ENCODE measurements at regions not wholly inside any gene's neighbourhood (a gene's known extent, or its start where the extent isn't known, plus 50 kb on each side); places are given as distances from the start of the nearest gene placed in this dataset.
"Not testable (repeated sequence)": the region's sequence is repeated elsewhere in the genome, so short reads cannot be mapped to it uniquely, and the experiment has no call there.

GRCh38 chr2:87608377-87609166 is 139.3 kb upstream of the PLGLB2 start:
- not testable (repeated sequence) for DNase-seq (ENCODE audit: low read depth); H3K4me3 ChIP-seq (ENCODE audit: low read depth, low read length)

GRCh38 chr2:87610974-87611373 is 136.9 kb upstream of the PLGLB2 start:
- DNase-seq (ENCODE audit: low read depth); H3K4me3 ChIP-seq (ENCODE audit: low read depth, low read length): not testable (repeated sequence)

DNA sequence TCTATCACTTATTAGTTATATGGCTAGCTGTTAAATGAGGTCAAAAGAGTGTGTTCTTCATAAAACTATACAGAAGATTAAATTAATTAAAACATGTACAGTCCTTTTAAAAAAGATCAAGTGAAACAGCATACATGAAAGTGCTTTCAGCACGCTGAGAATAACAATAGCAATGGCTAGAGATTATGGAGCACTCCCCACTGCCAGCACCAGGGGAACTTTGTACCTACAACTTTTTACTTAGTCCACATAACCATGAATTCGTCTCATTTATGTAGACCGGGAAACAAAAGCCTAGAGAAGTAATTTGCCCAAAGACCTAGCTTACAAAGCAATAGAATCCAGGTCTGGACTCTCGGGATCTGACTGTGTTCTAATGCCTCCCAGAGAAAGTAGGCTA is 136.5 kb upstream of the PLGLB2 start:
- not testable (repeated sequence) for DNase-seq (ENCODE audit: low read depth); H3K4me3 ChIP-seq (ENCODE audit: low read depth, low read length)

DNA sequence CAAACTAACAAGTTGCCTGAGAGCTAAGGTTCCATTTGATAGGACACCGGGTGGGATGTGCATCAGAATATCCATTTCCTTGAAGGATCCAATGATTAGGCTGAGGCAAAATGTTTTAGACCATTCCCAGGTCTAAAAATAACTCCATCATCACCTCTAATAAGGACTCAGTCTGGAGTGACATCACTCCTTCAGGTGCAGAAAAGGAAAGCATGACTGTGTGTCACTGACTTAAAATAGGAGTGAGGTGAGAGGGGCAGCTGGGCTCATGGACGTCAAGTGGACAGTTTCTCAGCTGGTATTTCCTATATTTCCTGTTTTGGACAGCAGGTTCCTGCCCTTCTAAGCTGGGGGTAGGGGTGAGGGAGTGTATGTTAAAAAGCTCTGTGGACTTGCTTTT is 135.9 kb upstream of the PLGLB2 start:
- DNase-seq (ENCODE audit: low read depth); H3K4me3 ChIP-seq (ENCODE audit: low read depth, low read length): not testable (repeated sequence)

DNA sequence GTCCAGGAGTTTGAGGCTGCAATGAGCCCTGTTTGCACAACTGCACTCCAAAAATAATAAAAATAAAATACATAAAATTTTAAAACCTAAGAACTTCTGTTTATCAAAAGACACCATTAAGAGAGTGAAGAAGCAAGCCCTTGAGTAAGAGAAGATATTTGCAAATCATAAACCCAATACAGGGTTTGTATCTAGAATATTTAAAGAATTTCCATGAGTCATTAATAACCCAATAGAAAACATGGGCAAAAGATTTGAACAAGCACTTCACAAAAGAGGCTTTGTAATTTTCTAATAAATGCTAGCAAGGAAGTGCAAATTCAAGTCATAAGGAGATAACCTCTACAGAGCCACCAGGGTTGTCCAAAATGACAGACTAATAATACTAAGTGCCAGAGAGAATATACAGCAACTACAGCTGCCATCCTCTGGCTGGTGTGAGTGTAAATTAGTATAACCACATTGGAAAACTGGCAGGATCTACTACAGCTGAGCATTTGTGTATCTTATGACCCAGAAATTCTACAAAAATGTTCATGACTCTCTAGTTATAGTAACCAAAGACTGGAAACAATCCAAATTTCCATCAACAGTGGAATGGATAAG is 133.0 kb upstream of the PLGLB2 start:
- H3K4me3 ChIP-seq (ENCODE audit: low read depth, low read length); DNase-seq (ENCODE audit: low read depth): not testable (repeated sequence)

DNA sequence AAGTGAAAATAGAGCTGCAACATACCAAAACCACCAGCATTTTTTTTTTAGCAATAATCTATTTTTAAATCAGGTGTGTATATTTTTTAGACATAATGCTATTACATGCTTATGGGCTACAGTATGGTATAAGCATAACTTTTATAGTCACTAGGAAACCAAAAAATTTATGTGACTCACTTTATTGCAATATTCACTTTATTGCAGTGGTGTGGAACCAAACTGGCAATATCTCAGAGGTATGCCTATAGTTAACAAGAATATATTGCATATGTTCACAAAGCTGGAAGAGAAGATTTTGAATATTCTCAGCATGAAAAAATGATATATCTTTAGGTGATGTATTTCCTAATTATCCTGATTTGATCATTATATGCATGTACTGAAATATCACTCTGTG is 128.8 kb upstream of the PLGLB2 start:
- not testable (repeated sequence) for DNase-seq (ENCODE audit: low read depth); H3K4me3 ChIP-seq (ENCODE audit: low read depth, low read length)

DNA sequence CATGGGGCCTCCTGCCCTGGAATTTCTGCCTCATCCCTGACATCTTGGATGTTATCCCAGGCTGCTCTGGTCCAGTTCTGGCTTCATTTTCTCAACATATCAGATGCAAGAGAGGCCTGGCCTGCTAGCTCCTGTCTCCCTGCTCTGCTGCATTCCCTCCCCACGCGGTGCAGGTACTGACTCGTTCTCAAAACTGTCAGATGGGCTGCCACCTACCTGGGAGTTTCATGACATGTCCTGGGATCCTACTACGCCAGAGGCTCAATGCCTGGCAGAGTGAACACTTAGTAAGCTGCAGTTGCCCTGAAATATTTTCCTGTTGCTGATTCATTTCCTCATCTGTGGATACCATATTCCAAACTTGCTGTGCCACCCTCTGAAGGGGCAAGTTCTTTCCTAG is 126.7 kb upstream of the PLGLB2 start:
- H3K4me3 ChIP-seq (ENCODE audit: low read depth, low read length); DNase-seq (ENCODE audit: low read depth): not testable (repeated sequence)

DNA sequence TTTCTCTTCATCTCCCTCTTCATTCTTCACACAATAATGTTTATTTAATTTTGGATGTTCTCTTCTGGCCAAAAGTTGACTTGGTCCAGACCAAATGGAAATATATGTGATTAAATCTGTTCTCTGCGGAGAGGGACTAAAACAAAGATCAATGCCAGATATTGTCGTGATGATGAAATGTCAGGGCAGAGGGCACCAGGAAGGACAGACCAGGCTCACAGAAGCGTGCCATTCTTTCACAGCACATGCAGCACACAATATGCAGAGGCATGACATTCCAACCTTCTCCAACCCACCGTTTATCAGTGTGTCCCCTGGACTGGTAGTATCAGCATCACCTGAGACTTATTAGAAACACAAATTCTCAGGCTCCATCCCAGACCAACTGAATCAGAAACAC is 125.2 kb upstream of the PLGLB2 start:
- not testable (repeated sequence) for H3K4me3 ChIP-seq (ENCODE audit: low read depth, low read length); DNase-seq (ENCODE audit: low read depth)

DNA sequence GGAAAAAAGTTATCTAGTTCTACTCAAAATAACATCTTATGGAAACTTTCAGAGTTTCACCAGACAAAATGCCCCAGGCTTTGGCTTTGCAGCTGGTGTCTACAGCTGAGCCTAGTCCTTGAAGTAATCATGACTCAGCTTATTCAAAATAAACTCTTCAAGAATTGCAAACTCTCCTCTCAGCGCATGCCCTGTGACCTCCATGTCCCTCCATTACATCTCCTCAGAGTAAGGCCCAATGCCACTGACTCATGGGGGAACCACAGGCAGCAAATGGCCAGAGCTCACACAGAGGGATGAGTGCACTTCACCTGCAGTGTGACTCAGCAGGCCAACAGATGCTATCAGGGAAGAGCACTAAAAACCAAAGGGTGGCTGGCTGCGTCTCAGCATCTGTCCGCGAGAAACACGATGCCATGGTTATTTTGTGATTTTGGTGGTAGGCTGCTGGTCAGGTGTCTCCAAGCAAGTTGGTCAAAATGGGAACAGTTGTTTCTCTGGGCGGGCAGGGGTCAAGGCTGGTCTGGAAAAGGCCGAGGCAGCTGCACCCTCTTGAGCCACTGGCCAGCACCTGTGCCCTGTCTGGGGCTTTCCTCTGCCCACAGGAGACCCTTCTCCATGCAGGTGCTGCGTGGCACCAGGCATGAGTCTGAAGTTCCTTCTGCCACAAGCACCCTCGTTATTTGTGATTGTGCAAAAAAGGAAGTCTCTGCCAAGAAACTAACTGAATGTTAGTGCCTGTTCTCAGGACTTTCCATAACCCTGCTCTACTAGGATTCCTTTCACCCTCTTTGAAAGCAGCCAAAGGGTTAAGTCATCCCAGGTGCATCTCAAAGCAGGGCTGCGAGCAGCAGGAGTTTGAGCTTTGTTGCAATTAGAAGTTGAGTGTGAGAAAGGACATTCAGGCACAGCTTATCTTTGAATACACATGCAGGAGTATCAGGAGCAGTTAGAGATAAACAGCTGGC is 118.1 kb upstream of the PLGLB2 start:
- DNase-seq (ENCODE audit: low read depth); H3K4me3 ChIP-seq (ENCODE audit: low read depth, low read length): not testable (repeated sequence)

DNA sequence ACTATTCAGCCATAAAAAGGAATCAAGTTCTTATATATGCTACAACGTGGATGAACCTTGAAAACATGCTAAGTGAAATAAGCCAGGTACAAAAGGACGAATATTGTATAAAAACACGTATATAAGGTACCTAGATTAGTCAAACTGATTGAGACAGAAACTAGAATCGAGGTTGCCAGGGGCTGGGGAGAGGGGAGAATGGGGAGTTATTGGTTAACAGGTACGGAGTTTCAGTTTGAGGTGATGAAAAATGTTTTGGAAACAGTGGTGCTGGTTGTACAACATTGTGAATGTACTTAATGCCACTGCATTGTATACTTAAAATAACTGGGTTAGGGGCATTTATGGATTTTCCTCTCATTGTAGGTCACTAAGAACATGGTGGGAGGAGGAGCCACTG is 117.0 kb upstream of the PLGLB2 start:
- not testable (repeated sequence) for H3K4me3 ChIP-seq (ENCODE audit: low read depth, low read length)

GRCh38 chr2:87631402-87631801 is 116.5 kb upstream of the PLGLB2 start:
- H3K4me3 ChIP-seq (ENCODE audit: low read depth, low read length); DNase-seq (ENCODE audit: low read depth): not testable (repeated sequence)

More for the DNA sequence above, 117.0 kb upstream of the PLGLB2 start:
- not testable (repeated sequence) for DNase-seq (ENCODE audit: low read depth)

GRCh38 chr2:87633287-87633963 is 114.5 kb upstream of the PLGLB2 start:
- not testable (repeated sequence) for DNase-seq (ENCODE audit: low read depth); H3K4me3 ChIP-seq (ENCODE audit: low read depth, low read length)

- H3K4me3 ChIP-seq (ENCODE audit: low read depth, low read length); DNase-seq (ENCODE audit: low read depth): not testable (repeated sequence)
Observed at GRCh38 chr2:87634106-87634505, 113.8 kb upstream of the PLGLB2 start.

GRCh38 chr2:87634971-87635650 is 112.8 kb upstream of the PLGLB2 start:
- not testable (repeated sequence) for H3K4me3 ChIP-seq (ENCODE audit: low read depth, low read length); DNase-seq (ENCODE audit: low read depth)

GRCh38 chr2:87636246-87636645 is 111.6 kb upstream of the PLGLB2 start:
- not testable (repeated sequence) for DNase-seq (ENCODE audit: low read depth); H3K4me3 ChIP-seq (ENCODE audit: low read depth, low read length)

GRCh38 chr2:87636735-87637134 is 111.2 kb upstream of the PLGLB2 start:
- DNase-seq (ENCODE audit: low read depth); H3K4me3 ChIP-seq (ENCODE audit: low read depth, low read length): not testable (repeated sequence)

- H3K4me3 ChIP-seq (ENCODE audit: low read depth, low read length); DNase-seq (ENCODE audit: low read depth): not testable (repeated sequence)
Observed at GRCh38 chr2:87637249-87637990, 110.5 kb upstream of the PLGLB2 start.
